Mesenchymal stem cell (in vitro differentiated cells and primary cell): ENCODE measurements at regions not wholly inside any gene's neighbourhood (a gene's known extent, or its start where the extent isn't known, plus 50 kb on each side); places are given as distances from the start of the nearest gene placed in this dataset.

Source experiments
- DNase-seq: peaks from one replicate; pipeline ENCODE4 v3.0.0-alpha.2; 2013
- H2AFZ ChIP-seq: one replicate; pipeline ENCODE4 v1.6.1; 2013; ENCODE audit warnings: low read depth, mild to moderate bottlenecking, control low read depth, inconsistent platforms, low read length, moderate library complexity
- H2AK5ac ChIP-seq: 2 replicates; pipeline ENCODE4 v1.6.1; 2013; ENCODE audit warnings: low read length, moderate library complexity, mild to moderate bottlenecking, inconsistent platforms; ENCODE audit not compliant: severe bottlenecking
- H2BK120ac ChIP-seq: one replicate; pipeline ENCODE4 v1.6.1; 2013; ENCODE audit warnings: low read depth, mild to moderate bottlenecking, inconsistent platforms, low read length, moderate library complexity
- H2BK12ac ChIP-seq, 2 experiments: one replicate each; pipeline ENCODE4 v1.6.1; 2013; ENCODE audit warnings: inconsistent platforms in 2 of 2, low read length in 2 of 2, mild to moderate bottlenecking in 2 of 2, moderate library complexity in 2 of 2, control low read depth in 1 of 2
- H2BK15ac ChIP-seq: one replicate; pipeline ENCODE4 v1.6.1; 2013; ENCODE audit warnings: mild to moderate bottlenecking, low read depth, inconsistent platforms; ENCODE audit not compliant: poor library complexity, severe bottlenecking
- H2BK5ac ChIP-seq: 2 replicates; pipeline ENCODE4 v1.6.1; 2013; ENCODE audit warnings: low read depth, mild to moderate bottlenecking, low read length, control low read depth, inconsistent platforms; ENCODE audit not compliant: poor library complexity, severe bottlenecking
- H3K14ac ChIP-seq, 2 experiments: one replicate each; pipeline ENCODE4 v1.6.1; 2013; ENCODE audit warnings: inconsistent platforms in 2 of 2, low read length in 2 of 2, control low read depth in 1 of 2, mild to moderate bottlenecking in 1 of 2, moderate library complexity in 1 of 2
- H3K18ac ChIP-seq, 2 experiments: one replicate each; pipeline ENCODE4 v1.6.1; 2013; ENCODE audit warnings: inconsistent platforms in 2 of 2, low read length in 2 of 2, control low read depth in 1 of 2, low read depth in 1 of 2, mild to moderate bottlenecking in 1 of 2
- H3K23ac ChIP-seq, 2 experiments: one replicate each; pipeline ENCODE4 v1.6.1; 2013; ENCODE audit warnings: inconsistent platforms in 2 of 2, low read length in 2 of 2, mild to moderate bottlenecking in 2 of 2, moderate library complexity in 2 of 2, control low read depth in 1 of 2
- H3K27ac ChIP-seq: 2 replicates; pipeline ENCODE4 v1.5.1; 2013; ENCODE audit warnings: mild to moderate bottlenecking, moderate library complexity, low read length, control low read depth, inconsistent platforms; ENCODE audit not compliant: poor library complexity, severe bottlenecking
- H3K27me3 ChIP-seq, 2 experiments: 2 replicates each; pipeline versions ENCODE4 v1.6.1 to v1.7.0; 2013; ENCODE audit warnings: low read length in 2 of 2, mild to moderate bottlenecking in 2 of 2, moderate library complexity in 2 of 2, control low read depth in 1 of 2, inconsistent platforms in 1 of 2; ENCODE audit not compliant: control insufficient read depth in 1 of 2, insufficient read depth in 1 of 2
- H3K36me3 ChIP-seq, 2 experiments: 2 replicates each; pipeline versions ENCODE4 v1.6.1 to v1.7.0; 2013; ENCODE audit warnings: low read length in 2 of 2, control low read depth in 1 of 2, inconsistent platforms in 1 of 2, low read depth in 1 of 2, mild to moderate bottlenecking in 1 of 2; ENCODE audit not compliant: insufficient read depth in 2 of 2, control insufficient read depth in 1 of 2
- H3K4ac ChIP-seq, 2 experiments: one replicate each; pipeline ENCODE4 v1.6.1; 2013; ENCODE audit warnings: inconsistent platforms in 2 of 2, low read length in 2 of 2, mild to moderate bottlenecking in 2 of 2, moderate library complexity in 2 of 2, control low read depth in 1 of 2, low read depth in 1 of 2
- H3K4me1 ChIP-seq: 2 replicates; pipeline ENCODE4 v1.6.1; 2013; ENCODE audit warnings: low read depth, low read length, control low read depth; ENCODE audit not compliant: control insufficient read depth, insufficient read depth
- H3K4me2 ChIP-seq: 2 replicates; pipeline ENCODE4 v1.6.1; 2013; ENCODE audit warnings: low read length, mild to moderate bottlenecking, inconsistent platforms; ENCODE audit not compliant: poor library complexity, severe bottlenecking
- H3K4me3 ChIP-seq, 2 experiments: 2 replicates each; pipeline versions ENCODE4 v1.5.1 to v1.7.0; 2013; ENCODE audit warnings: low read length in 2 of 2, mild to moderate bottlenecking in 2 of 2, control low read depth in 1 of 2, low read depth in 1 of 2; ENCODE audit not compliant: insufficient read depth in 1 of 2
- H3K79me1 ChIP-seq: replicated peaks from 2 replicates; pipeline ENCODE4 v1.6.1; 2013; ENCODE audit warnings: mild to moderate bottlenecking, control low read depth, low read length, inconsistent platforms; ENCODE audit not compliant: poor library complexity, severe bottlenecking
- H3K9ac ChIP-seq: 2 replicates; pipeline ENCODE4 v1.7.0; 2013; ENCODE audit warnings: mild to moderate bottlenecking, low read length, moderate library complexity
- H3K9me3 ChIP-seq: 2 replicates; pipeline ENCODE4 v1.7.0; 2013; ENCODE audit warnings: mild to moderate bottlenecking, low read length; ENCODE audit not compliant: control insufficient read depth
- H4K8ac ChIP-seq: one replicate; pipeline ENCODE4 v1.6.1; 2013; ENCODE audit warnings: inconsistent platforms, mild to moderate bottlenecking, low read length, moderate library complexity
- H4K91ac ChIP-seq: one replicate; pipeline ENCODE4 v1.6.1; 2013; ENCODE audit warnings: mild to moderate bottlenecking, low read length, inconsistent platforms
- WGBS: methylation state at CpG from one replicate; pipeline ENCODE4 v1.1.7; 2013; ENCODE audit warnings: mixed read lengths; 5-methylcytosine and 5-hydroxymethylcytosine counted together

DNA sequence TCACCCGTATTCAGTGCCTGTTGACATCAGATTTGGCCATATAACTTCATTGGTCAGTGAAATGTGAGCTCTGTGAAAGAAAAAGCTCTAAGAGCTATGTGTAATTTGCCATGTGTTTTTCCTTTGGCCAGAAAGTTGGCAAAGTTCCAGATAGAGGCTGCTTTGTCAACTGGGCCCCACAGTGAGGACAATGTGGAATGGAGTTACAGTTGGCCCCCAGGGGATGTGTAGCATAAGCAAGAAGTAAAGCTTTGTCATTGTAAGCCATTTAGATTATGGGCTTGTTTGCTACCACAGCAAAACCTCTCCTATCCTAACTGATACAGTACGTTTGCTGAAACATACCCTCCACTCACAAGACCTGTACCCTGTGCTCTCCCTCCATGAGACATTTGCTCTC lies 119.1 kb upstream of the HABP2 start:
- no peak overlapping the region for H3K4me3 ChIP-seq
- H3K27ac ChIP-seq, result no peak overlapping the region
- H3K18ac ChIP-seq, result no peak overlapping the region
- no peak overlapping the region for H2AK5ac ChIP-seq
- no peaks in the 10 kb centered on the region for H3K36me3 ChIP-seq
- H3K23ac ChIP-seq, result no peak overlapping the region
- WGBS, result 84% methylated on average over 2 of the region's 2 CpGs
- no peaks in the 10 kb centered on the region for H3K9me3 ChIP-seq
- H4K91ac ChIP-seq, result no peak overlapping the region
- no peak overlapping the region for H2AFZ ChIP-seq
- no peak overlapping the region for H2BK120ac ChIP-seq
- H2BK5ac ChIP-seq, result no peak overlapping the region
- H3K14ac ChIP-seq, result no peak overlapping the region
- H3K4me1 ChIP-seq, result no peaks in the 10 kb centered on the region
- no peak overlapping the region for H3K4me2 ChIP-seq
- H3K4ac ChIP-seq, result no peak overlapping the region
- no peak for DNase-seq
- no peak overlapping the region for H2BK15ac ChIP-seq
- H4K8ac ChIP-seq, result no peak overlapping the region
- no peak overlapping the region for H2BK12ac ChIP-seq
- no peak overlapping the region for H3K9ac ChIP-seq
- H3K27me3 ChIP-seq, result peaks cover 14 to 16% of the 10 kb centered on the region in 2 experiments
- H3K79me1 ChIP-seq, result no peaks in the 10 kb centered on the region

DNA sequence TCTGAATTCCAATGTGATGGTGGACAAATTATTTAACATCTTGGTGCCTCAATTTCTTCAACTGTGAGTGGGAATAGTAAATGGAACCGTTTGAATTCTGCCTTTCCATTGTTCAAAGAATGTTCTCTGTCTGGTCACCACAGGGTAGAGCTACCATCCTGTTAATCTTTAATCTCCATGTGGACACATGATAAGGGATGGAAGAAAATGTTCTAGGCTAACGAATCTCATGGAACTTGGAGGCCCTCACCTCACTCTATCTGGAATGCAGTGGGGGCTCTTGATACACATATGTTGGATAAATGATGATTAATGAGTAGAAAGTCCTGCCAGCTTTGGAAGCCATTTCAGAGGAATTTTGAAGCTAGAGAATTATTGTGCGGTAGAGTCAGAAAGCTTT lies 118.5 kb upstream of the HABP2 start:
- no peaks in the 10 kb centered on the region for H3K36me3 ChIP-seq
- H3K79me1 ChIP-seq, result no peaks in the 10 kb centered on the region
- H3K18ac ChIP-seq, result no peak overlapping the region
- H4K8ac ChIP-seq, result no peak overlapping the region
- H3K4me3 ChIP-seq, result no peak overlapping the region
- no peak overlapping the region for H2AK5ac ChIP-seq
- H2AFZ ChIP-seq, result no peak overlapping the region
- WGBS, result 66% methylated on average over 3 of the region's 3 CpGs
- no peak overlapping the region for H2BK12ac ChIP-seq
- H3K9me3 ChIP-seq, result no peaks in the 10 kb centered on the region
- H3K9ac ChIP-seq, result no peak overlapping the region
- no peak overlapping the region for H3K4ac ChIP-seq
- no peak overlapping the region for H3K23ac ChIP-seq
- H3K27me3 ChIP-seq, result peaks cover 13 to 14% of the 10 kb centered on the region in 2 experiments
- H2BK5ac ChIP-seq, result no peak overlapping the region
- no peaks in the 10 kb centered on the region for H3K4me1 ChIP-seq
- no peak for DNase-seq
- no peak overlapping the region for H3K14ac ChIP-seq
- H3K4me2 ChIP-seq, result no peak overlapping the region
- H4K91ac ChIP-seq, result no peak overlapping the region
- H2BK120ac ChIP-seq, result no peak overlapping the region
- no peak overlapping the region for H3K27ac ChIP-seq
- H2BK15ac ChIP-seq, result no peak overlapping the region

DNA sequence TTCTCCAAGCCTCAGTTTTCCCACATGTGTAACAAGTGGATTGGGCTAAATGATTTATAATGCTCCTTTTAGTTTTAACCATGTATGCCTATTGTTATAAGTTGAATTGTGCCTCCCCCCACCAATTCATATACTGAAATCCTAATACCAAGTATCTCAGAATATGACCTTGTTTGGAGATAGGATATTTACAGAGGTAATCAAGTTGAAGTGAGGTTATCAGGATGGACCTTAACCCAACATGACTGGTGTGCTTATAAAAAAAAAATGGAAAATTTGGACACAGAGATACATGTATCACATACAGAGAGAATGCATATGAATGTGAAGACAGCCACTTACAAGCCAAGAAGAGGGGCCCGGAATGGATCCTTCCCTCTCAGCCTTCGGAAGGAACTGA lies 117.9 kb upstream of the HABP2 start:
- Histone ChIP-seq H3K9ac (no peak overlapping the region), H3K23ac (no peak overlapping the region), H3K9me3 (no peaks in the 10 kb centered on the region), H3K27ac (no peak overlapping the region), H3K79me1 (no peaks in the 10 kb centered on the region), H3K18ac (no peak overlapping the region), H2BK120ac (no peak overlapping the region), H2AFZ (no peak overlapping the region), H3K27me3 (peaks cover 13 to 15% of the 10 kb centered on the region in 2 experiments), H2BK15ac (no peak overlapping the region), H3K4me1 (no peaks in the 10 kb centered on the region), H2BK12ac (no peak overlapping the region), H3K14ac (no peak overlapping the region), H3K4ac (no peak overlapping the region), H4K8ac (no peak overlapping the region), H2AK5ac (no peak overlapping the region), H4K91ac (no peak overlapping the region), H3K36me3 (no peaks in the 10 kb centered on the region), H3K4me3 (no peak overlapping the region), H3K4me2 (no peak overlapping the region), H2BK5ac (peak overlapping the region; percentile 32)
- WGBS, result 80% methylated on average over 2 of the region's 2 CpGs
- no peak for DNase-seq

DNA sequence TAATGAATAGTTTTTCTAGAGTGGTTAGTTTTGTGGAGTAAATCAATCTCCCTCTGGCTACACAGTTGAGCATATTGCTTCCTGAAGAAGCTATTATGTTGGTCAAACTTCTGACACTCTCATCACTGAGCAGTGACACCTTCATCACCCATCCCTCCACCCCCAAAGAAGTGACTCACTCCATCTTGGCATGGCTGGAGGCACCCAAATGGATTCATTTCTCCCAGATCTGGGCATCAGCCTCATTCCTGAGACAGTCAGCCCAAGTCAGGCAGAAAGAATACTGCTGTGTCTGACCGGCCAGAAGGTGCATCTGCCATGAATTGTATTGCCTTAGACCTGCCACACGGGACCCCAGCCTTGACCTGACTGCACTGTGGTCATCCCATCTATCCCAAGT lies 117.0 kb upstream of the HABP2 start:
- Histone ChIP-seq H3K79me1 (no peaks in the 10 kb centered on the region), H3K4me2 (no peak overlapping the region), H3K27me3 (peaks cover 7 to 17% of the 10 kb centered on the region in 2 experiments), H2BK120ac (no peak overlapping the region), H3K23ac (no peak overlapping the region), H3K27ac (no peak overlapping the region), H3K18ac (no peak overlapping the region), H2AK5ac (no peak overlapping the region), H2BK12ac (no peak overlapping the region), H3K4me3 (no peak overlapping the region), H3K4me1 (no peaks in the 10 kb centered on the region), H3K9me3 (no peaks in the 10 kb centered on the region), H3K14ac (no peak overlapping the region), H2BK5ac (no peak overlapping the region), H3K4ac (no peak overlapping the region), H4K91ac (no peak overlapping the region), H2BK15ac (no peak overlapping the region), H3K36me3 (no peaks in the 10 kb centered on the region), H2AFZ (no peak overlapping the region), H4K8ac (no peak overlapping the region), H3K9ac (no peak overlapping the region)
- WGBS, result 81% methylated on average over 2 of the region's 2 CpGs
- DNase-seq, result no peak
